ENCODE measurements at regions not wholly inside any gene's neighbourhood (a gene's known extent, or its start where the extent isn't known, plus 50 kb on each side); places are given as distances from the start of the nearest gene placed in this dataset.

DNA sequence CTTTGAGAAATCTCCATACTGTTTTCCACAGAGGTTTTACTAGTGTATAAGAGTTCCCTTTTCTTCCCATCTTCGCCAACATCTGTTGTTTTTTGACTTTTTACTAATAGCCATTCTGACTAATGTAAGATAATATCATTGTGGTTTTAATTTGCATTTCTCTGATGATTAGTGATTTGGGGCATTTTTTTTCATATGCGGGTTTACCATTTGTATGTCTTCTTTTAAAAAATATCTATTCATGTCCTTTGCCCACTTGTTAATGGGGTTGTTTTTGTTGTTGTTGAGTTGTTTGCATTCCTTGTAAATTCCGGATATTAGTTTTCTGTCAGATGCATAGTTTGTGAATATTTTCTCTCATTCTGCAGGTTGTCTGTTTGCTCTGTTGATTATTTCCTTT is 167.1 kb downstream of the PRL start:
- TF ChIP-seq ZC3H10 (CRISPR knock-in tag; IDR thresholded peaks at IDR 0.05) (no peak), ZFP30 (CRISPR knock-in tag; IDR thresholded peaks at IDR 0.05) (no peak), GLIS3 (CRISPR knock-in tag; IDR thresholded peaks at IDR 0.05) (no peak), TOX (CRISPR knock-in tag; IDR thresholded peaks at IDR 0.05; ENCODE audit: borderline replicate concordance) (no peak), BACH2 (CRISPR knock-in tag; IDR thresholded peaks at IDR 0.05; ENCODE audit: borderline replicate concordance) (no peak), ZFP3 (CRISPR knock-in tag; IDR thresholded peaks at IDR 0.05) (no peak), SNAI2 (CRISPR knock-in tag; IDR thresholded peaks at IDR 0.05) (no peak), ZNF565 (CRISPR knock-in tag; conservative IDR thresholded peaks at IDR 0.05; ENCODE audit: low read depth) (no peak), ISL1 (CRISPR knock-in tag; IDR thresholded peaks at IDR 0.05) (no peak), ZNF70 (CRISPR knock-in tag; IDR thresholded peaks at IDR 0.05) (no peak), ZNF8 (CRISPR knock-in tag; IDR thresholded peaks at IDR 0.05) (no peak), TCF4 (CRISPR knock-in tag; IDR thresholded peaks at IDR 0.05; ENCODE audit: borderline replicate concordance) (no peak), ESRRG (CRISPR knock-in tag; IDR thresholded peaks at IDR 0.05) (no peak)
- TF ChIP-seq, protein P1, sequence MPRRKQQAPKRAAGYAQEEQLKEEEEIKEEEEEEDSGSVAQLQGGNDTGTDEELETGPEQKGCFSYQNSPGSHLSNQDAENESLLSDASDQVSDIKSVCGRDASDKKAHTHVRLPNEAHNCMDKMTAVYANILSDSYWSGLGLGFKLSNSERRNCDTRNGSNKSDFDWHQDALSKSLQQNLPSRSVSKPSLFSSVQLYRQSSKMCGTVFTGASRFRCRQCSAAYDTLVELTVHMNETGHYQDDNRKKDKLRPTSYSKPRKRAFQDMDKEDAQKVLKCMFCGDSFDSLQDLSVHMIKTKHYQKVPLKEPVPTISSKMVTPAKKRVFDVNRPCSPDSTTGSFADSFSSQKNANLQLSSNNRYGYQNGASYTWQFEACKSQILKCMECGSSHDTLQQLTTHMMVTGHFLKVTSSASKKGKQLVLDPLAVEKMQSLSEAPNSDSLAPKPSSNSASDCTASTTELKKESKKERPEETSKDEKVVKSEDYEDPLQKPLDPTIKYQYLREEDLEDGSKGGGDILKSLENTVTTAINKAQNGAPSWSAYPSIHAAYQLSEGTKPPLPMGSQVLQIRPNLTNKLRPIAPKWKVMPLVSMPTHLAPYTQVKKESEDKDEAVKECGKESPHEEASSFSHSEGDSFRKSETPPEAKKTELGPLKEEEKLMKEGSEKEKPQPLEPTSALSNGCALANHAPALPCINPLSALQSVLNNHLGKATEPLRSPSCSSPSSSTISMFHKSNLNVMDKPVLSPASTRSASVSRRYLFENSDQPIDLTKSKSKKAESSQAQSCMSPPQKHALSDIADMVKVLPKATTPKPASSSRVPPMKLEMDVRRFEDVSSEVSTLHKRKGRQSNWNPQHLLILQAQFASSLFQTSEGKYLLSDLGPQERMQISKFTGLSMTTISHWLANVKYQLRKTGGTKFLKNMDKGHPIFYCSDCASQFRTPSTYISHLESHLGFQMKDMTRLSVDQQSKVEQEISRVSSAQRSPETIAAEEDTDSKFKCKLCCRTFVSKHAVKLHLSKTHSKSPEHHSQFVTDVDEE (CRISPR knock-in tag; IDR thresholded peaks at IDR 0.05) = no peak
- TF ChIP-seq, protein P2, sequence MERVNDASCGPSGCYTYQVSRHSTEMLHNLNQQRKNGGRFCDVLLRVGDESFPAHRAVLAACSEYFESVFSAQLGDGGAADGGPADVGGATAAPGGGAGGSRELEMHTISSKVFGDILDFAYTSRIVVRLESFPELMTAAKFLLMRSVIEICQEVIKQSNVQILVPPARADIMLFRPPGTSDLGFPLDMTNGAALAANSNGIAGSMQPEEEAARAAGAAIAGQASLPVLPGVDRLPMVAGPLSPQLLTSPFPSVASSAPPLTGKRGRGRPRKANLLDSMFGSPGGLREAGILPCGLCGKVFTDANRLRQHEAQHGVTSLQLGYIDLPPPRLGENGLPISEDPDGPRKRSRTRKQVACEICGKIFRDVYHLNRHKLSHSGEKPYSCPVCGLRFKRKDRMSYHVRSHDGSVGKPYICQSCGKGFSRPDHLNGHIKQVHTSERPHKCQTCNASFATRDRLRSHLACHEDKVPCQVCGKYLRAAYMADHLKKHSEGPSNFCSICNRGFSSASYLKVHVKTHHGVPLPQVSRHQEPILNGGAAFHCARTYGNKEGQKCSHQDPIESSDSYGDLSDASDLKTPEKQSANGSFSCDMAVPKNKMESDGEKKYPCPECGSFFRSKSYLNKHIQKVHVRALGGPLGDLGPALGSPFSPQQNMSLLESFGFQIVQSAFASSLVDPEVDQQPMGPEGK (CRISPR knock-in tag; IDR thresholded peaks at IDR 0.05; ENCODE audit: borderline replicate concordance) = no peak
- TF ChIP-seq, protein P3, sequence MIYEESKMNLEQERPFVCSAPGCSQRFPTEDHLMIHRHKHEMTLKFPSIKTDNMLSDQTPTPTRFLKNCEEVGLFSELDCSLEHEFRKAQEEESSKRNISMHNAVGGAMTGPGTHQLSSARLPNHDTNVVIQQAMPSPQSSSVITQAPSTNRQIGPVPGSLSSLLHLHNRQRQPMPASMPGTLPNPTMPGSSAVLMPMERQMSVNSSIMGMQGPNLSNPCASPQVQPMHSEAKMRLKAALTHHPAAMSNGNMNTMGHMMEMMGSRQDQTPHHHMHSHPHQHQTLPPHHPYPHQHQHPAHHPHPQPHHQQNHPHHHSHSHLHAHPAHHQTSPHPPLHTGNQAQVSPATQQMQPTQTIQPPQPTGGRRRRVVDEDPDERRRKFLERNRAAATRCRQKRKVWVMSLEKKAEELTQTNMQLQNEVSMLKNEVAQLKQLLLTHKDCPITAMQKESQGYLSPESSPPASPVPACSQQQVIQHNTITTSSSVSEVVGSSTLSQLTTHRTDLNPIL (CRISPR knock-in tag; IDR thresholded peaks at IDR 0.05; ENCODE audit: low read depth) = no peak
- TF ChIP-seq, protein P4, sequence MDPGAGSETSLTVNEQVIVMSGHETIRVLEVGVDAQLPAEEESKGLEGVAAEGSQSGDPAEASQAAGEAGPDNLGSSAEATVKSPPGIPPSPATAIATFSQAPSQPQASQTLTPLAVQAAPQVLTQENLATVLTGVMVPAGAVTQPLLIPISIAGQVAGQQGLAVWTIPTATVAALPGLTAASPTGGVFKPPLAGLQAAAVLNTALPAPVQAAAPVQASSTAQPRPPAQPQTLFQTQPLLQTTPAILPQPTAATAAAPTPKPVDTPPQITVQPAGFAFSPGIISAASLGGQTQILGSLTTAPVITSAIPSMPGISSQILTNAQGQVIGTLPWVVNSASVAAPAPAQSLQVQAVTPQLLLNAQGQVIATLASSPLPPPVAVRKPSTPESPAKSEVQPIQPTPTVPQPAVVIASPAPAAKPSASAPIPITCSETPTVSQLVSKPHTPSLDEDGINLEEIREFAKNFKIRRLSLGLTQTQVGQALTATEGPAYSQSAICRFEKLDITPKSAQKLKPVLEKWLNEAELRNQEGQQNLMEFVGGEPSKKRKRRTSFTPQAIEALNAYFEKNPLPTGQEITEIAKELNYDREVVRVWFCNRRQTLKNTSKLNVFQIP (CRISPR knock-in tag; IDR thresholded peaks at IDR 0.05; ENCODE audit: borderline replicate concordance, low read depth) = no peak
- ATAC-seq = no peak

DNA sequence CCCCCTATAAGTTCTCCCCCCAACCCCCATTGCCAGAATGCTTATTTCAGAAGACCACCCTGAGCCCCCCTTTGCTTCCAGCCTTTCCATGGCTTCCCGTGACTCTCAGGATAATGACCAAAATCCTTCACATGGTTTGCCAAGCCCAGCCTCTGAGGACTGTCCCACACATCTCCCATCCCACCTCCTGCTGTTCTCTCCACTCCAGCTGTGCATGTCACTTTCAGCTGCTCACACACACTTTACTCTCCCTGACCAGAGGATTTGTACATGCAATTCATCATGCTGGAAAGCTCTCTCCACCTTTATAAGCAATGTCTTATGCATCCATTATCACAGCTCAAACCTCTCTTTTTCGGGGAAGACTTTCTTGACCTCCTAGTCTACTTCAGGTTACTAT is 164.2 kb downstream of the PRL start:
- no peak for TF ChIP-seq BACH2 (CRISPR knock-in tag; IDR thresholded peaks at IDR 0.05; ENCODE audit: borderline replicate concordance)
- TF ChIP-seq, protein P3 (CRISPR knock-in tag; IDR thresholded peaks at IDR 0.05; ENCODE audit: low read depth) = no peak
- TF ChIP-seq, protein P1 (CRISPR knock-in tag; IDR thresholded peaks at IDR 0.05) = no peak
- TF ChIP-seq, protein P2 (CRISPR knock-in tag; IDR thresholded peaks at IDR 0.05; ENCODE audit: borderline replicate concordance) = no peak
- no peak for TF ChIP-seq ZNF565 (CRISPR knock-in tag; conservative IDR thresholded peaks at IDR 0.05; ENCODE audit: low read depth)
- TF ChIP-seq GLIS3 (CRISPR knock-in tag; IDR thresholded peaks at IDR 0.05) = no peak
- no peak for TF ChIP-seq PPARA (CRISPR knock-in tag; IDR thresholded peaks at IDR 0.05; ENCODE audit: borderline replicate concordance)
- TF ChIP-seq ISL1 (CRISPR knock-in tag; IDR thresholded peaks at IDR 0.05) = no peak

More for the DNA sequence above, 164.2 kb downstream of the PRL start:
- ATAC-seq = no peak
